ENCODE measurements at regions not wholly inside any gene's neighbourhood (a gene's known extent, or its start where the extent isn't known, plus 50 kb on each side); places are given as distances from the start of the nearest gene placed in this dataset.

DNA sequence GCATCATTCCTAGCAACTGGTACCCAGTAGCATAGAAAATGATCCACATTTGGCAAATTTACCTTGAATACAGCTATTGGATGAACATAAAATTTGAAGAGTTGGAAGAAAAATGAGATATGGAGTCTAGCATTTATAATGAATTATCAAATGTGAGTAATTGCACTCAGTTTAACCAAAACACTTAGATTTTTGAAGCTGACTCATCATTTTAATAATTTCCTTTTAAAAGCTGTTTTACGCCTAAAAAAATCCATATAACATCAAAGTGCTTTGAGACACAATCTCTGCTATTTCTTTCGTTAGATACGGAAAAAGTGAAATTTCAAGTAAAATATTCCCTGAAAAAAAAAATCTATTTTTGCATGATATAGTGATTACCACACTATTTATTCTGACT, 767.4 kb downstream of the ROBO2 start:
- H3K9me3 ChIP-seq = no peaks in the 10 kb centered on the region
- H3K4me1 ChIP-seq = no peaks in the 10 kb centered on the region
- no peak for DNase-seq (ENCODE audit: extremely low spot score in 2 of 2)
- intact Hi-C loops (cut with DNase I) = no loop called here
- H3K27me3 ChIP-seq = no peaks in the 10 kb centered on the region
- TF ChIP-seq POLR2AphosphoS5 (IDR thresholded peaks at IDR 0.05; ENCODE audit: insufficient read depth in 1 of 2, low read depth in 1 of 2) = no peak
- TF ChIP-seq, protein P1, sequence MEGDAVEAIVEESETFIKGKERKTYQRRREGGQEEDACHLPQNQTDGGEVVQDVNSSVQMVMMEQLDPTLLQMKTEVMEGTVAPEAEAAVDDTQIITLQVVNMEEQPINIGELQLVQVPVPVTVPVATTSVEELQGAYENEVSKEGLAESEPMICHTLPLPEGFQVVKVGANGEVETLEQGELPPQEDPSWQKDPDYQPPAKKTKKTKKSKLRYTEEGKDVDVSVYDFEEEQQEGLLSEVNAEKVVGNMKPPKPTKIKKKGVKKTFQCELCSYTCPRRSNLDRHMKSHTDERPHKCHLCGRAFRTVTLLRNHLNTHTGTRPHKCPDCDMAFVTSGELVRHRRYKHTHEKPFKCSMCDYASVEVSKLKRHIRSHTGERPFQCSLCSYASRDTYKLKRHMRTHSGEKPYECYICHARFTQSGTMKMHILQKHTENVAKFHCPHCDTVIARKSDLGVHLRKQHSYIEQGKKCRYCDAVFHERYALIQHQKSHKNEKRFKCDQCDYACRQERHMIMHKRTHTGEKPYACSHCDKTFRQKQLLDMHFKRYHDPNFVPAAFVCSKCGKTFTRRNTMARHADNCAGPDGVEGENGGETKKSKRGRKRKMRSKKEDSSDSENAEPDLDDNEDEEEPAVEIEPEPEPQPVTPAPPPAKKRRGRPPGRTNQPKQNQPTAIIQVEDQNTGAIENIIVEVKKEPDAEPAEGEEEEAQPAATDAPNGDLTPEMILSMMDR (IDR thresholded peaks at IDR 0.05) = no peak
- no peak overlapping the region for H3K27ac ChIP-seq
- H3K36me3 ChIP-seq = no peaks in the 10 kb centered on the region
- no peak overlapping the region for H3K4me3 ChIP-seq

- intact Hi-C loops (cut with DNase I) = no loop called here
- no peaks in the 10 kb centered on the region for H3K27me3 ChIP-seq
- no peak overlapping the region for H3K27ac ChIP-seq
- no peaks in the 10 kb centered on the region for H3K9me3 ChIP-seq
- DNase-seq (ENCODE audit: extremely low spot score in 2 of 2) = no peak
- TF ChIP-seq POLR2A (IDR thresholded peaks at IDR 0.05) (no peak), POLR2AphosphoS5 (IDR thresholded peaks at IDR 0.05; ENCODE audit: insufficient read depth in 1 of 2, low read depth in 1 of 2) (no peak)
- TF ChIP-seq, protein P1 (IDR thresholded peaks at IDR 0.05) = no peak
- no peaks in the 10 kb centered on the region for H3K36me3 ChIP-seq
- no peaks in the 10 kb centered on the region for H3K4me1 ChIP-seq
- H3K4me3 ChIP-seq = no peak overlapping the region
Observed at GRCh38 chr3:77814845-77815244, 774.9 kb downstream of the ROBO2 start.

DNA sequence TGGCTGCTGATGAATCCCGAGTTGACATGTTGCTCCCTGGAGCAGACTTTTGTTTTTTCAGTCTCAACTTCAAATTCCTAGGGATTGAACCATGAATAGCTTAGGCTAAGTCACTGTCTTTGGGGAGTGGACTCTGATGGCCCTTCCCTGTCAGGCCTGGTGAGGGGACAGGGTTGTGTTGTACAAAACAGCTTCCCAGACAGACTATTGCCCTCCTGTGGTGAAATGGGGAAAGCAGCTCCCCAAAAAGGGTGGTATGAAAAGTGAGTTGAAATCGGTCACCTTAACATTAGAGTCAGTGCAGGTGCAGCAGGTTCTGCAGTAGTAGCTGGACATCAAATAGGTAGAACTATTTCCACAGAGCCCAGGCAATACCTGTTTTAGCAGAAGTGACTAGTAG, 775.6 kb downstream of the ROBO2 start:
- H3K27me3 ChIP-seq = no peaks in the 10 kb centered on the region
- TF ChIP-seq, protein P1 (IDR thresholded peaks at IDR 0.05) = no peak
- TF ChIP-seq POLR2A (IDR thresholded peaks at IDR 0.05) = no peak
- no peak for TF ChIP-seq POLR2AphosphoS5 (IDR thresholded peaks at IDR 0.05; ENCODE audit: insufficient read depth in 1 of 2, low read depth in 1 of 2)
- no peak overlapping the region for H3K27ac ChIP-seq
- no peaks in the 10 kb centered on the region for H3K9me3 ChIP-seq
- no peak overlapping the region for H3K4me3 ChIP-seq
- H3K36me3 ChIP-seq = no peaks in the 10 kb centered on the region
- DNase-seq (ENCODE audit: extremely low spot score in 2 of 2) = no peak
- intact Hi-C loops (cut with DNase I) = no loop called here
- H3K4me1 ChIP-seq = no peaks in the 10 kb centered on the region

GRCh38 chr3:77816366-77816765, 776.5 kb downstream of the ROBO2 start:
- Histone ChIP-seq H3K4me1 (no peaks in the 10 kb centered on the region), H3K9me3 (no peaks in the 10 kb centered on the region), H3K4me3 (no peak overlapping the region), H3K36me3 (no peaks in the 10 kb centered on the region), H3K27ac (no peak overlapping the region), H3K27me3 (no peaks in the 10 kb centered on the region)
- no peak for DNase-seq (ENCODE audit: extremely low spot score in 2 of 2)
- intact Hi-C loops (cut with DNase I) = no loop called here
- TF ChIP-seq POLR2A (IDR thresholded peaks at IDR 0.05) = no peak
- no peak for TF ChIP-seq POLR2AphosphoS5 (IDR thresholded peaks at IDR 0.05; ENCODE audit: insufficient read depth in 1 of 2, low read depth in 1 of 2)
- TF ChIP-seq, protein P1 (IDR thresholded peaks at IDR 0.05) = no peak

GRCh38 chr3:77825001-77825827, 785.3 kb downstream of the ROBO2 start:
- no peaks in the 10 kb centered on the region for H3K4me1 ChIP-seq
- peaks cover 4% of the 10 kb centered on the region for H3K9me3 ChIP-seq
- no peak for TF ChIP-seq POLR2A (IDR thresholded peaks at IDR 0.05)
- TF ChIP-seq POLR2AphosphoS5 (IDR thresholded peaks at IDR 0.05; ENCODE audit: insufficient read depth in 1 of 2, low read depth in 1 of 2) = peak in 1 of 2 donors; percentile 38
- H3K27ac ChIP-seq = no peak overlapping the region
- intact Hi-C loops (cut with DNase I) = no loop called here
- no peaks in the 10 kb centered on the region for H3K36me3 ChIP-seq
- peak; percentile 92 to 97 for DNase-seq (ENCODE audit: extremely low spot score in 2 of 2)
- H3K27me3 ChIP-seq = no peaks in the 10 kb centered on the region
- H3K4me3 ChIP-seq = no peak overlapping the region

All from vagina (tissue), 2 donors.